Embryonic facial prominence (tissue), 1 donor: ENCODE measurements at regions not wholly inside any gene's neighbourhood (a gene's known extent, or its start where the extent isn't known, plus 50 kb on each side); places are given as distances from the start of the nearest gene placed in this dataset.
"Not testable (repeated sequence)": the region's sequence is repeated elsewhere in the genome, so short reads cannot be mapped to it uniquely, and the experiment has no call there.

Source experiments
- DNase-seq: peaks from one replicate; pipeline ENCODE4 v3.0.0-alpha.2; 2016; ENCODE audit errors: extremely low spot score

DNA sequence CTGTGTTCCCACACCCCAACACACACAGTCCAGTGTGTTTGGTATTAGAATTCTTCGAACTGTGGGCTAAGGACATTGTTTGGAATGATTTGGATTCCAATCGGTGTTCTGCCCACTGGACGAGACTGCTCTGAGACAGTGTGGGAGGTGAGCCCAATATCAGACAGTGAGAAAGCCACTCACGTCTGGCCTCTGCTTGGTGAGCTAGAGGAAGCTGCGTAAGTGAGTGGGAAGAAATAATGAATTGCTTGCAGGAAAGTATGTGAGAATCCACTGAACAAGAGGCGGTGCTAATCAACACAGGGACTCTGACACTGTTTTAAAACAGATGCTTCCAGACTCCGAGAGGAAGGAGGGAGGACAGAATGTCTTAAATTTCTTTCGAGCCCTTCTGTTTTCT is 675.0 kb upstream of the ANKRD30A start:
- DNase-seq: no peak

DNA sequence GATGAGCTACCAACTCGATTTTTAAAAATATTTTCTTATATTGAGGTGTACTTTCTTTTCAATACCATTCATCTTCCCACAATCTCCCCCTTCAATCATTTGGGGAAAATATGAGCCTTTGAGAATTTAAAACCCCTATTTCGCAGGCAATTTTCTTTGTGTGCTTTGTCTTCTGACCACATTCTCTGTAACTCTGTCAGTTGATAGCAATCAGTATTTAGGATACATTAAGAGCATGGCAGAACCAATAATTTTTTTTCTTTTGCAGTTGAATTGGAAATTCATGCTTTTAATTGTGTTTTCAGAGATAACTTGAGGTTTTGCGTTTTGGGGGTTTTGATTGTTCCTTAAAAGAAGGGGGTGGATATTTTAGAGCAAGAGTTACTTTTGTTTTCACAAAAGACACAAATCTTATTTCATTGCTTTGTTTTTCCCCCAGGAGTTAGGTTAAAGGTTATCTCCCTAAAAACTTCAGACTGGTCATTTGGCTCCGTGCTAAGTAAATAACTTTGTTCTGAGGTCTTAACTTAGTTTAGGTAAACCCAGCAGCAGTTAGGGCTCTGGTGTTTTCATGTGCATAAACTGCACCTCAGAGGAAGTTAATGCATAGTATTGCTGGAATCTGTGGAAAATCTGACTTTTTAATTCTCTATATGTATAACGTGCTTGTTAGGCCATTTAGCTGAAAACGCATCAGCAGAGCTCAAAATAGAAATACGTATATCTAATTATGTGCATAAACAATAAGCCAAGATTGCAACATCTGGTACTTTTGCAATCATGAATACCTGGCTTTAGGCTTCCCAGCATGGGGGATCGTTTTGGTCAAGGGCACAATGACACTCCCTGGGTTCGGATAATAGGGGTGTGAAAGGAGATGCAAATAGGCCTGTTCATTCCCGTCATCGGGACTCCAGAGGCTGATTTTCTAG is 676.4 kb upstream of the ANKRD30A start:
- no peak for DNase-seq

DNA sequence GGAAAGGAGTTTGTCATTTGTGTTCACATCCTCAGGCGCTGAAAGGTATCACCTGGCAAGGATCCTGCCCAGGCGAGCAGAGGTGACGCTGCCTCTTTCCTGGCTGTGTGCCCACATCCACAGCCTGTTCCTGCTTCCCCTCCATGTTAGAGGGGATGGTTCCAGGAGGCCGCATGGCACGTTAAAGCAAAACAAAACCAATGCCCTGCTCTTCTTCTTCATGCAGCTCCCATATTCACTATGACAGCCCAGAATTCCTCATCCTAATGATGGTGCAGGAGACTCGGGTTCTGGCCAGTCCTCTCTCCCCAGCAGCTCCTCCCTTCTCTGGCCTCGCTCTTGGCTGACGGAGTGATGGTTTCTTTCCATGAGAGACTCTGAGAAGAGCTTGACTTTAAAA is 678.5 kb upstream of the ANKRD30A start:
- peak; percentile 25 for DNase-seq

DNA sequence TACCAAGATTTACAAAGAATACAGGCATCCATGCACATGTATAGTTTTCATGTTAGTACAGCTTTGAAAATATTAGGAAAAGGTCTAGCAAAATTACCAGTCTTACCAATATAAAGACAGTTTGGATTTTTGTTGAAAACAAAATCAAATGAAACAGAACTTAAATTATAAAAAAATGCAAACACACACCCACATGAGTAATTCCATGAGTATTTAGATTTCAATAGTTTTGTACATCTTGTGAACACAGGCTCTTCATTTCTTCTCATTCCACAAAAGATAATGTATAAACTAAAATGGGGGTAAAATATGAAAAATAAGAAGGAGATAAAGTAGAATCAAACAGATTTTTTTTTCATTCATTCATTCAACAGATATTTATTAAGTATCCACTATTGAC is 682.2 kb upstream of the ANKRD30A start:
- no peak for DNase-seq

DNA sequence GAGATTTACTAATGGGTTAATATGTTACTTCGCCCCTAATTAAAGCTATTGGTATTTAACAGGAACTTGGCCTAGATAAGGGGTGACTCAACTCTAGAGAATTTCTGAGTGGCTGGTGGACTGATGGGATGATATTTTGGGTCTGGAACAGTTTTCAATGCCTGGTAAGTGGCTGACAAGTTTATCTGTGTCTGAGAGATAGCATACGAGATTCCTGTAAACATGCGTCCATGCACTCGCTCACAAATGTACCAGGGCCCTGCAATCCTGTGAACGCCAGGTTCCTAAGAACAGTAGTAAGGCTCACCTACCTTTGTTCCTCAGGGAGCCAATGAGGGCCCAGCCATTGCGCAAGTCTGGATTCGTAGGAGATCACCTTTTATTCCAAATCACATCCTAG is 683.8 kb upstream of the ANKRD30A start:
- DNase-seq: no peak

DNA sequence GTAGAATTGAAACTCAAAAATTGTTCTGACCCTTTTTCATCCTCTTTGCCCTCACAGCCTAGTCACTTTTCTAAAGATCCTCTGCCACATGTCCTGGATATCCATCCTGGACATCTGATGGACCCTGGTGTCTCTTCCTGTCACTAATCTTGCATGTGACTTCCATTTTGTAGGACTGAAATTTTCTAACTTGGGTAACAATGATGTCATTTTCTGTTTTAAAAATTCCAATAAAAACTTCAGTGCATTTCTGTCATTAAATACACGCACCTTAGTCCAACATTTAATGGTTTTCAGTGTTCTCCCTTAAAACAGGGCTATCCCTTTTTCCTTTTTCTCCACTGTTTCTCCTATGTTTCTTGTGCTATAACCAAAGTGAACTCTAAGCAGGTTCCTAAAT is 684.9 kb upstream of the ANKRD30A start:
- DNase-seq: no peak

DNA sequence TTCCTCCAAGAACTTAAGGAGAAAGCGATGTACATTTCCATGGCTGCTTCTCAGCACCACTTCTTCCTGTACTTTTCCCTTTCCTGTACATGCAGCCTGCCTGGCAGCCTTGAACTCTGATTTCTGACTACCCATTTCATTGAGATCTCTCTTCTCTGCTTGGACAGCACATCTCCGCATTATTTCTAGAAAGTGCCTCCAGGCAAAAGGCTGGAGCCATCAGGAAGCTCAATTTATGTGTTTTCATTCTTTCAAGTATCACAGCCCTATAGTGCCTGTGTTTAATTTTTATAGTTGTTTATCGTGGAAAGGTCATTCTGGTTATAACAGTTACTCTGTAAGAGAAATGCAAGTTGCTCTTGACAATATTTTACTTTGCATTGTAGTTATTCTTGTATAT is 688.0 kb upstream of the ANKRD30A start:
- DNase-seq: no peak

DNA sequence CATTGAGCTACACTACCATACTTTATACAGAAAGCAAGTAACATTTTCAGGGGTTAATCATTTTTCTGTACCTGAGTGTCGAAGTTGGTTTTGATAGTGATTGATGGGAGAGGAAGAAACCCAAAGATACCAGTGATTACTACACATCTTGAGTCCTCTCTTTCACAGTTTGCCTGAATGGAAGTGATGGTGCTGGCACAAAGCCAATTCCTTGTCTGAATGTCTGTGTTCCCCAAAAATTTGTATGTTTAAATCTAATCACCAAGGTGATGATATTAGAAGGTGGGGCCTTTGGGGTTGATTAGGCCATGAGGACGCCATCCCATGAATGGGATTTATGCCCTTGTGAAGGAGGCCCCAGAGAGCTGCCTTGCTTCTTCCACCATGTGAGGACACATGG is 696.9 kb upstream of the ANKRD30A start:
- DNase-seq: no peak

DNA sequence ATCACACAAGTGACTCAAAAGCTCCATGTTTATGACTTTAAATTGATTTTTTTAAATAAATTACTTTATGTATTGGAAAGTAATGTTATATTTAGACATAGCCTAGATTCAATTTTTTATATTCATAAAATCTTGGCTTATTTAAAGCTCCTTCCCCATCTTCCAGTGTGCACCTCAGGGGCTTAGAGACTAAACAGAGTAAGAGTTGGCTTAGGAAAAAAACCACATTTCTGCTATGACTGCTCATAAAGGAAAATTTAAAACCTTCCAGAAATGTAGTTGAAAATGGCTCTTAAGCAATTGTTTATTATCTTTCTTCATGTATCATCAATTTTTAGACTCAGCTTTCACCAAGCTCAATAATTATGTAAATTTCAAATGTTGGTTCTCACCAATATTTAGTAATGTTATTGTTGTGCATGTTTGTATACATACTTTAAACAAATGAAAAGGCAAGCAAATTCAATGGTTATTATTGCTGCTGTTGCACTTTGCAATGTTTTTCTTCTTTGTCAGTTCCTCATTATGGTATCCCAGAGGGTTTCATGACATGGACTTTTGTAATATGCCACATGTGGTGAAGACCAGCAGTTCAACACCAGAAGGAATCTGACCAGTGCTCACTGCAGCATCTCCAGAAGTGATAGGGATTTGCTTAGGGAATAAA is 700.1 kb upstream of the ANKRD30A start:
- DNase-seq: no peak

DNA sequence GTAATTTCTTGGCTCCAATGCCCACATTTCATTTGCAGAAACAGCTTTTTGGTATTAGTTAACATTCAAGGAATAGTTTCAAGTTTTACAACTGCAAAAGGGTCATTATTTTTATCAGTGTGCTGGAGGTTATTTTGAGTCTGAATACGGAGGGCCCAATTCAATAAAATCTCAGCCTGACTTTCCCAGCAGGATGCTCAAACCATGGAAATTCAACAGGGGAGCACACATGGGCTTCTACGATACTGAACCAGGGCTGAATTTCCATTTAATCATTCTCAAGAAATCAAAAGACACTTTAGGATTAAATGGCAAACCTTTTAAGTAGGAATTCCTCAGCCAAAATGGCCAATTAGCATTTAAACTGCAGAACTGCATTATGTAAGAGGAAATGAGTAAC is 700.9 kb upstream of the ANKRD30A start:
- DNase-seq: no peak

DNA sequence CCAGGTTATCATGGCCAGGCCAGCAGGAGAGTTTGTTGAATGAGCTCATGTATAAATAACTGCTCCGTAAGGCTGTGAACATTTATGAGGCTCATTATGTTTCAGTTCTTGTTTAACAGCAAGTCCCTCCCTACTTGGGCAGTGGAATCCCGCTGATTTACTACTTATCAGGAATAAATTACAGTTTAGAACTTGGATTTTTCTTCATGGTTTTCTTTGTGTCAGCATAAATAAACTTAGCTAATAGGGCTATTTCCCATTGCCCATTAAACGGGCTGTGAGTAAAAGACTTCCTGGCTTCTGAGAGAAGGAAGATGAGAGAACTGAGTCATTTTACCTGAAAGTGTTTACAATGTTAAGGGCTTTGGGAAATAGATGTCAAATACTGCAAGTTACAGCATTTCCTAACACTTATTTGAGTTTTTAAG is 701.6 kb upstream of the ANKRD30A start:
- DNase-seq: no peak

DNA sequence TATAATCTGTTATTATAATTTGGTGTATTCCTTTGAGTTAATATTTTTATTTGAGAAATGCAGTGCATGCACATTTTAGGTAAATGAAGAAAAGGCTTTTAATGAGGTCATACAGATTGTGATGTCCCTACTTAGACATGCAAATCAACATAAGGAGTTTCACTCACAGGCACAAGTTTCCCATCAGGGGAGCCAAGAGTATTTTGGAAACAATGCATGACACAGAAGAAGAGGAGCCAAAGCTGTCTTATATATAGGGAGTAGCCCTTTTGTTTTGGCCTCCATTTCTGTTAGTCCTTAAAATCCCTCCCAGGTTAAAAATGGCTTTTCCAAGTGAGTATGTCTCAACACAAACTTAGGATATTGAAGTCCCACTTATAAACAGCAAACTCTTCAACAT is 703.4 kb upstream of the ANKRD30A start:
- no peak for DNase-seq

DNA sequence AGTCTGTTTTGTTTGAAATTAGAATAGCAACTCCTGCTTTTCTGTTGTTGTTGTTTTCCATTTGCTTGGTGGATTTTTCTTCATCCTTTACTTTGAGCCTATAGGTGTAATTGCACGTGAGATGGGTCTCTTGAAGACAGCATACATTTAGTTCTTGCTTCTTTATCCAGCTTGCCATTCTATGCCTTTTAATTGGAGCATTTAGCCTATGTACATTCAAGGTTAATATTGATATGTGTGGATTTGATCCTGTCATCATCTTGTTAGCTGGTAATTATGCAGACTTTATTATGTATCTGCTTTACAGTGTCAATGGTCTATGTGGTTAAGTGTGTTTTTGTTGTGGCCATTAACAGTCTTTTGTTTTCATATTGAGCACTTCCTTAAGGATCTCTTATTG is 708.9 kb upstream of the ANKRD30A start:
- DNase-seq: no peak

DNA sequence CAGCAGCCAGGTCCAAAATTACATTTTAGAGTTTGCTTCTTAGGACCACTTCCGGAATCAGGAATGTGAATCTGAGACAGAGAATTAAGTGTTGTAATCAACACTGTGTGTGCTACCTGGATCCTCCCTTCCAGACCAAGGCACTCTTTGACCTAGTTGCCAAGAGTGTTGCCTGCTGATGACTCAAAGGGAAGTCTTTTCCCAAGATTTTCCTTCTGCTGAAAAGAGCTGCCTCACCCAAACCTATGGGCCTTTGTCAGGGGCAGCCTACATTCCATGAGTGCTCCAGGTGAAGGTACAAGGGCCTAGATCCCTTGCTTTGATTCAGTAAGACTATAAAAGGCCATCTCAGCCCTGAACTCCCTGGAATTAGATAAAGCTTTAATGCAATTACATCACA is 712.5 kb upstream of the ANKRD30A start:
- no peak for DNase-seq

DNA sequence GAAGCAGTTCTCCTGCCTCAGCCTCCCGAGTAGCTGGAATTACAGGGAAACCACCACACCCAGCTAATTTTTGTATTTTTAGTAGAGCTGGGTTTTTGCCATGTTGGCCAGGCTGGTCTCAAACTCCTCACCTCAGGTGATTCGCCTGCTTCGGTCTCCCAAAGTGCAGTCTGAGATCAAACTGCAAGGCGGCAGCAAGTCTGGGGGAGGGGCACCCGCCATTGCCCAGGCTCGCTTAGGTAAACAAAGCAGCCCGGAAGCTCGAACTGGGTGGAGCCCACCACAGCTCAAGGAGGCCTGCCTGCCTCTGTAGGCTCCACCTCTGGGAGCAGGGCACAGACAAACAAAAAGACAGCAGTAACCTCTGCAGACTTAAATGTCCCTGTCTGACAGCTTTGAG is 725.2 kb upstream of the ANKRD30A start:
- not testable (repeated sequence) for DNase-seq

DNA sequence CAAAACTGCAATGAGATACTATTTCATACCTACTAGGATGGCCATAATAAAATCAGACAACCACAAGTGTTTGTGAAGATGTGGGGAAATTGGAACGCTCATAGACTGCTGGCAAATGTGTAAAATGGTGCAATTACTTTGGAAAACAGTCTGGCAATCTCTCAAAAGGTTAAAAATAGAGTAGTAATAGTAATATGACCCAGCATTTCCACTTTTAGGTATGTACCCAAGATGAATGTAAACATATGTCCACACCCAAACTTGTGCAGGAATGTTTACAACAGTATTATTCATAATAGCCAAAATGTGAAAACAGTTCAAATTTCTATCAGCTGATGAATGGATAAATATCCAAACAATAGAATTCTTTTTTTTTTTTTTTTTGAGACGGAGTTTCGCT is 731.6 kb upstream of the ANKRD30A start:
- no peak for DNase-seq

DNA sequence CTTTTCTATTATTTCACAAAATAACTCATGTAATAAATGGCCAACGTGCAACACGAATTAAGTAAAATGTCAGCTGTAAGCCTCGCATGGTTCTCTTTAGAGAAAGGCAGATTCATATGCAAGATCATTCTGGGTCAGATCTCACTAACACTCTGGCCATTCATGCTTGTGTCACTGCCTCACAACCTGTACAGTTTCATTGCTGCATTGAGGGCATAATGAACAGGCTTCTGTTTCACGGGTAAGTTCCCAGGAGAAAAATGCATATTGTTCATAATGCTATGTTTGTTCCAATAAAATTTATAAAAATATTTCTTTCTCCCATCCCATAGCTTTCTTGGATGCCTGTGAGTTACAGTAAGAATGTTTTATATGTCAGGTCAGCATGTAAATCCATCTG is 734.0 kb upstream of the ANKRD30A start:
- no peak for DNase-seq

DNA sequence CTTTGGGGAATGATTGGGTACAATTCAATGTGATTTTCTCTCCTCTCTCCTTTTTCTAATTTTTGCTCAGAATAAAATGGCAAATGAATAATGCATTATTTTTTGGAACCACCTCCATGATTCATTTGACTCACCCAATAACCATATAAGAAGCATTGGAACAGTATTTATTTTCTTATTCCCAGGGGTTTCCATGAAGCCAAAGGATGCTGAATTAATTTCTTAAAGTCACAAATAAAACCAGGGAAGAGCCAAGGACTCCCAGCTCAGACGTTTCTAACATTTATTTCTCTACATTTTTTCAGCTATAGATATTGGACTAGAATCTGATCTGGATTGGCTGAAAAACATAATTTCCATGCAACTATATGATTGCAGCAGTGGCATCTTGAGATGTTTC is 735.2 kb upstream of the ANKRD30A start:
- no peak for DNase-seq

DNA sequence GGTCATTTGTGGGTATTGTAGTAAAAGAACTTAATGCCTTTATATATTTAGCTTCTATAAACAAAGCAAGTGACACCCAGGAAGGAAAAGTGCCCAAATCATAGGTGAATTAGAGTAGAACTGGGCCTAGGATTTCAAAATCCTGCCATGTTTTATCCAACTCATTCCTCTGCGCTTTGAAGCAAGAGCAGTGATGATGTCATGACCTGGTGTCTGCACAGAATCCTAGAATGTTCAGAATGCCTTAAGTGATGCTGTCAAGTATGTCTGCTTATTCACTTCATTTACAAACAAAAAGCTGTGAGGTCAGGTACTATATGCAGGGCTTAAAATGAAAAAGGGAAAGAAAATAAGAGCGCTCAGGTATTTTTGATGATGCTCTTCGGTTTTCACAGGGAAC is 737.2 kb upstream of the ANKRD30A start:
- no peak for DNase-seq

DNA sequence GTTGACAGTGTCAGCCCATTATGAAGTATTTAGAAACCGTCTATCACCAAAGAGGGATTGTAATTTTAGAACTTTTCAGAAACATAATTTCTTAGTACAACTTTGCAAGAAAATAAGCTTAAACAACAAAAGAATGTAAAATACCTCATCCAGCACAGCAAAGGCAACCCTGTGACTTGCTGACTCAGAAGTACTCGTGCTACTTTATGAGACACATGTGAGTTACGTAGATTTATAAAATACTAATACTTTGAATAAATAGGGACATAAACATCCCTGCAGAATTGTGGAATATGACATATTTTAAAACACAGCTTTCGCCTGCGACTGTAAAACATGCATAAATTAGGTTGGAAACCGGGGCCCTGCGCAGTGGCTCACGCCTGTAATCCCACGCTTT is 739.7 kb upstream of the ANKRD30A start:
- no peak for DNase-seq

DNA sequence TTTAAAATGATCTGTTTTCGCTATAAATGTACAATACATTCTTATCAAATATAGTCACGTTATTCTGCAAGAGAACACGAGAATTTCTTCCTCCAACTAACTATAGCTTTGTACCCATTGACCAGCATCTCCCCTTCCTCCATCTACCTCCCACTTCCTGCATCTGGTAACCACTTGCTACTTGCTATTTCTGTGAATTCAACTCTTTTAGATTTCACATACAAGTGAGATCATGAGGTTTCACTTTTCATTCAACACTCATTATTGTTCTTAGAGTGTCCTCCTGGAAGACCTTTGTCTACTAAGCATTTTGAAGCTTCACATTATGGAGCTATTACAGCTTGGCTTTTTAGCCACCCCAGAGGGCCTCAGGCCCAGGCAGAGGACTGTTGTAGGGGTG is 741.3 kb upstream of the FZD8 start:
- no peak for DNase-seq

DNA sequence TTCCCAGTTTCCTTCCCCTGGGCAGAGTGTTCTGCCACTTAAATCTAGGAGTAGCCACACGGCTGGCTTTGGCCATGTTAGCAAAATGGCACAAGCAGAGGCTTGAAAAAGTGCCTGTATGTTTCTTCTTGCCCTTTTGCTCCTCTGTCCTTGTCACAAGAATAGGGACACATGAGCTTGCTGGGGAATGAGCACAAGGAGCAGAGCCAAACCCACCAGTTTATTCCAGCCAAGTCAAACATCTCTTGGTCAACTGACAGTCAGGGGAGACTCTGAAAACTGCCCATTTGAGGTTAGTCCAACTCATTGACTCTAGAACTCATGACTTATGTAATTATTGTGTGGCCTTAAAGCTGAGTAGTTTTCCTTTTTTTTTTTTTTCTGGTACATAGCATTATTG is 739.7 kb upstream of the FZD8 start:
- no peak for DNase-seq

DNA sequence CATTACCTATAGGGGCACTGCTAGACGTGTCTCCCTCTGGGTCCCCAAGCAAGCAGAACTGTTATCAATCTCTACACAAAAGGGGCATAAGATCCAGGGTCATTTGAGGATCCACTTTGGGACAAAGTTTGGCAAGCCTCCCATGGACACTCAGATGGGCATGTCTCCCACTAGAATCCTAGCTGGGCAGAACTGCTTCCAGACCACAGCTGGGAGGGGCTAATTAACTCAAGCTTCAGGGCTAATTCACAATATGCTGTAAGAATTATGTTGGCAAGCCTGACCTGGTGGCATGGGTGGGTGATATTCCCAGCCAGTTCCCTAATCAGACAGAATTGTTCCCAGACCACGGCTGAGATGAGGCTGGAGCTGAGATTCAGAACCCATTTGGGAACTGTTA is 738.4 kb upstream of the FZD8 start:
- no peak for DNase-seq
